Upper lobe of left lung (tissue), 4 donors: ENCODE measurements at regions not wholly inside any gene's neighbourhood (a gene's known extent, or its start where the extent isn't known, plus 50 kb on each side); places are given as distances from the start of the nearest gene placed in this dataset.

Experiments
- POLR2A ChIP-seq, 4 donors: fragments of 450-650 bp; IDR thresholded peaks; one replicate each; pipeline ENCODE4 v1.5.1; 2016 to 2017; ENCODE audit warnings: antibody characterized with exemption in 4 of 4, mild to moderate bottlenecking in 2 of 4
- TF ChIP-seq, protein P1 (sequence below), 6 experiments: fragments of 450-650 bp in 4 of 6; fragments of 200-600 bp in 2 of 6; sonication (generic) in 2 of 6; IDR thresholded peaks; one replicate each; pipeline ENCODE4 v1.5.1; 2016 to 2019; ENCODE audit warnings: antibody characterized with exemption in 6 of 6

DNA sequence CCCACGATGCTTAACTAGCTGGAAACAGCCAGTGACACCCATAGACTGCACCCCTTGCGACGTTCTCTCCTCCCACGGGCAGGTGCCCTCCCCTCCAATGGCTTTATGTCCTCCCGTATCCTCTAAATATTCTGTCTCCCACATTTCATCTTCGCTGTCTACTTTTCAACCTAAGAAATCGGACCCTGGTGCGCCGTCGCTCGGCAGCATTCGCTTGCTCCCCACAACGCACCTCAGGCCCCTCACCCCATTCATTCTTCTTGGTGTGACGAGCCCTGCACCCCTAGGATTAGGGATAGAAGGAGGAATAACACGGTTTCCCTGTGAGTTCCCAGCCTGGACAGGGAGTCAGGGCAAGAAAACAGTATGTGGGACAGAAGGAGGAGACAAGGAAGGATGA, 74.3 kb upstream of the FOXQ1 start:
- TF ChIP-seq POLR2A (IDR thresholded peaks at IDR 0.05) = no peak
- TF ChIP-seq, protein P1, sequence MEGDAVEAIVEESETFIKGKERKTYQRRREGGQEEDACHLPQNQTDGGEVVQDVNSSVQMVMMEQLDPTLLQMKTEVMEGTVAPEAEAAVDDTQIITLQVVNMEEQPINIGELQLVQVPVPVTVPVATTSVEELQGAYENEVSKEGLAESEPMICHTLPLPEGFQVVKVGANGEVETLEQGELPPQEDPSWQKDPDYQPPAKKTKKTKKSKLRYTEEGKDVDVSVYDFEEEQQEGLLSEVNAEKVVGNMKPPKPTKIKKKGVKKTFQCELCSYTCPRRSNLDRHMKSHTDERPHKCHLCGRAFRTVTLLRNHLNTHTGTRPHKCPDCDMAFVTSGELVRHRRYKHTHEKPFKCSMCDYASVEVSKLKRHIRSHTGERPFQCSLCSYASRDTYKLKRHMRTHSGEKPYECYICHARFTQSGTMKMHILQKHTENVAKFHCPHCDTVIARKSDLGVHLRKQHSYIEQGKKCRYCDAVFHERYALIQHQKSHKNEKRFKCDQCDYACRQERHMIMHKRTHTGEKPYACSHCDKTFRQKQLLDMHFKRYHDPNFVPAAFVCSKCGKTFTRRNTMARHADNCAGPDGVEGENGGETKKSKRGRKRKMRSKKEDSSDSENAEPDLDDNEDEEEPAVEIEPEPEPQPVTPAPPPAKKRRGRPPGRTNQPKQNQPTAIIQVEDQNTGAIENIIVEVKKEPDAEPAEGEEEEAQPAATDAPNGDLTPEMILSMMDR (IDR thresholded peaks at IDR 0.05) = no peak
